ENCODE measurements at regions not wholly inside any gene's neighbourhood (a gene's known extent, or its start where the extent isn't known, plus 50 kb on each side); places are given as distances from the start of the nearest gene placed in this dataset.

- no peak overlapping the region for H3K4me2 ChIP-seq
- H3K27me3 ChIP-seq (ENCODE audit: insufficient read depth), result no peaks in the 10 kb centered on the region
- no peaks in the 10 kb centered on the region for H3K36me3 ChIP-seq (replicated peaks in 1 of 2; ENCODE audit: control insufficient read depth in 1 of 2, insufficient read depth in 2 of 2, low read length in 1 of 2)
- 32% methylated on average over 3 of the region's 3 CpGs for WGBS (ENCODE audit: low lambda C conversion rate)
- H3F3A ChIP-seq (replicated peaks; ENCODE audit: insufficient read depth), result no peaks in the 10 kb centered on the region
- no peaks in the 10 kb centered on the region for H3K4me1 ChIP-seq (ENCODE audit: control insufficient read depth in 1 of 2, insufficient read depth in 2 of 2, low read depth in 1 of 2, low read length in 1 of 2)
- no peaks in the 10 kb centered on the region for H4K20me1 ChIP-seq (ENCODE audit: insufficient read depth)
- H3K27ac ChIP-seq (ENCODE audit: low read depth in 2 of 2, low read length in 1 of 2), result no peak overlapping the region
- ChIA-PET POLR2A (no interaction called here), CTCF (no interaction called here)
- no peak for TF ChIP-seq NFIC (IDR thresholded peaks at IDR 0.05; ENCODE audit: borderline replicate concordance)
- no peak for TF ChIP-seq REST (IDR thresholded peaks at IDR 0.05; ENCODE audit: low read depth, low read length)
- TF ChIP-seq IRF3 (IDR thresholded peaks at IDR 0.05; ENCODE audit: low read depth, low read length), result no peak
- no peak for TF ChIP-seq FOXJ3 (CRISPR knock-in tag; IDR thresholded peaks at IDR 0.05)
- no peak for TF ChIP-seq USF2 (IDR thresholded peaks at IDR 0.05; ENCODE audit: borderline replicate concordance, low read depth, low read length)
- TF ChIP-seq TAF1 (IDR thresholded peaks at IDR 0.05; ENCODE audit: borderline replicate concordance, low read depth, low read length), result no peak
- TF ChIP-seq TCF12 (IDR thresholded peaks at IDR 0.05), result no peak
- no peak for TF ChIP-seq RFX5 (IDR thresholded peaks at IDR 0.05; ENCODE audit: low read length)
- TF ChIP-seq TEAD4 (IDR thresholded peaks at IDR 0.05; ENCODE audit: borderline replicate concordance, insufficient read depth), result no peak
- no peak for TF ChIP-seq USF1 (IDR thresholded peaks at IDR 0.05; ENCODE audit: borderline replicate concordance, low read depth)
- H3K4me3 ChIP-seq (ENCODE audit: low read depth in 2 of 2, low read length in 1 of 2), result no peak overlapping the region
- no peak overlapping the region for H2AFZ ChIP-seq (ENCODE audit: low read depth)
- no peak for DNase-seq
- H3K9ac ChIP-seq, result no peak overlapping the region
- no peaks in the 10 kb centered on the region for H3K9me2 ChIP-seq
- no peaks in the 10 kb centered on the region for H3K9me3 ChIP-seq
- no peaks in the 10 kb centered on the region for H3K79me2 ChIP-seq (ENCODE audit: insufficient read depth)
These were observed 160.1 kb upstream of the DAP start for GRCh38 chr5:10921160-10921559.

GRCh38 chr5:10920400-10920799, 159.4 kb upstream of the DAP start:
- H3K9ac ChIP-seq, result no peak overlapping the region
- no peaks in the 10 kb centered on the region for H3K4me1 ChIP-seq (ENCODE audit: control insufficient read depth in 1 of 2, insufficient read depth in 2 of 2, low read depth in 1 of 2, low read length in 1 of 2)
- TF ChIP-seq RXRA (IDR thresholded peaks at IDR 0.05; ENCODE audit: borderline replicate concordance, low read depth), result no peak
- TF ChIP-seq TCF12 (IDR thresholded peaks at IDR 0.05), result no peak
- no peak for TF ChIP-seq NFIC (IDR thresholded peaks at IDR 0.05; ENCODE audit: borderline replicate concordance)
- TF ChIP-seq RFX5 (IDR thresholded peaks at IDR 0.05; ENCODE audit: low read length), result no peak
- TF ChIP-seq FOXJ3 (CRISPR knock-in tag; IDR thresholded peaks at IDR 0.05), result no peak
- H3K4me2 ChIP-seq, result no peak overlapping the region
- no peaks in the 10 kb centered on the region for H3K79me2 ChIP-seq (ENCODE audit: insufficient read depth)
- no peaks in the 10 kb centered on the region for H3K36me3 ChIP-seq (replicated peaks in 1 of 2; ENCODE audit: control insufficient read depth in 1 of 2, insufficient read depth in 2 of 2, low read length in 1 of 2)
- no peaks in the 10 kb centered on the region for H3F3A ChIP-seq (replicated peaks; ENCODE audit: insufficient read depth)
- no peak overlapping the region for H3K4me3 ChIP-seq (ENCODE audit: low read depth in 2 of 2, low read length in 1 of 2)
- POLR2A ChIA-PET, result no interaction called here
- H3K9me2 ChIP-seq, result no peaks in the 10 kb centered on the region
- CTCF ChIA-PET, result interaction anchor here (0.6 kb wide), 1 partner anchor 8 kb away, joined by 3 read pairs; no protein-coding TSS in a partner anchor
- H3K27ac ChIP-seq (ENCODE audit: low read depth in 2 of 2, low read length in 1 of 2), result no peak overlapping the region
- no peaks in the 10 kb centered on the region for H3K9me3 ChIP-seq
- no peaks in the 10 kb centered on the region for H4K20me1 ChIP-seq (ENCODE audit: insufficient read depth)
- H2AFZ ChIP-seq (ENCODE audit: low read depth), result no peak overlapping the region
- no peak for DNase-seq
- WGBS (ENCODE audit: low lambda C conversion rate), result 58% methylated on average over 2 of the region's 2 CpGs
- H3K27me3 ChIP-seq (ENCODE audit: insufficient read depth), result no peaks in the 10 kb centered on the region

All from SK-N-SH (cell line).